ENCODE measurements at regions not wholly inside any gene's neighbourhood (a gene's known extent, or its start where the extent isn't known, plus 50 kb on each side); places are given as distances from the start of the nearest gene placed in this dataset.
A peak's percentile ranks its signal among the peaks of the same experiment; 100 is the strongest.

GRCh38 chrX:116667346-116668134, 204.8 kb upstream of the CT83 start:
- H3K9me3 Mint-ChIP-seq, result no peaks in the 10 kb centered on the region
- no peak overlapping the region for H3K4me3 Mint-ChIP-seq
- H3K36me3 Mint-ChIP-seq (ENCODE audit: low read depth), result no peaks in the 10 kb centered on the region
- peak overlapping the region; percentile 4 for H3K27ac Mint-ChIP-seq
- no peaks in the 10 kb centered on the region for H3K4me1 Mint-ChIP-seq
- H3K27me3 Mint-ChIP-seq (ENCODE audit: low read depth, poor library complexity), result no peaks in the 10 kb centered on the region
- no peak for DNase-seq
- TF ChIP-seq CTCF (IDR thresholded peaks at IDR 0.05), result no peak

- no peaks in the 10 kb centered on the region for H3K4me1 Mint-ChIP-seq
Measured at GRCh38 chrX:116657071-116657470, 194.3 kb upstream of the CT83 start.

GRCh38 chrX:116628464-116628863, 165.7 kb upstream of the CT83 start:
- no peak for TF ChIP-seq CTCF (IDR thresholded peaks at IDR 0.05)
- Mint-ChIP-seq H3K4me1 (no peaks in the 10 kb centered on the region), H3K27me3 (ENCODE audit: low read depth, poor library complexity) (no peaks in the 10 kb centered on the region), H3K36me3 (ENCODE audit: low read depth) (no peaks in the 10 kb centered on the region), H3K9me3 (peaks cover 4% of the 10 kb centered on the region), H3K4me3 (no peak overlapping the region), H3K27ac (no peak overlapping the region)
- no peak for DNase-seq

More at GRCh38 chrX:116657071-116657470, 194.3 kb upstream of the CT83 start:
- Mint-ChIP-seq H3K36me3 (ENCODE audit: low read depth) (no peaks in the 10 kb centered on the region), H3K9me3 (peaks cover 14% of the 10 kb centered on the region), H3K4me3 (no peak overlapping the region), H3K27me3 (ENCODE audit: low read depth, poor library complexity) (no peaks in the 10 kb centered on the region), H3K27ac (no peak overlapping the region)
- no peak for TF ChIP-seq CTCF (IDR thresholded peaks at IDR 0.05)
- DNase-seq, result no peak

- Mint-ChIP-seq H3K4me3 (no peak overlapping the region), H3K4me1 (no peaks in the 10 kb centered on the region), H3K36me3 (ENCODE audit: low read depth) (no peaks in the 10 kb centered on the region), H3K9me3 (no peaks in the 10 kb centered on the region), H3K27ac (no peak overlapping the region), H3K27me3 (ENCODE audit: low read depth, poor library complexity) (peaks cover 2% of the 10 kb centered on the region)
- no peak for DNase-seq
- TF ChIP-seq CTCF (IDR thresholded peaks at IDR 0.05), result no peak
Measured at GRCh38 chrX:116618546-116618945, 155.8 kb upstream of the CT83 start.

- no peak for DNase-seq
- no peak for TF ChIP-seq CTCF (IDR thresholded peaks at IDR 0.05)
- no peak overlapping the region for H3K4me3 Mint-ChIP-seq
- H3K27ac Mint-ChIP-seq, result no peak overlapping the region
- H3K27me3 Mint-ChIP-seq (ENCODE audit: low read depth, poor library complexity), result no peaks in the 10 kb centered on the region
- H3K4me1 Mint-ChIP-seq, result no peaks in the 10 kb centered on the region
- H3K9me3 Mint-ChIP-seq, result no peaks in the 10 kb centered on the region
- no peaks in the 10 kb centered on the region for H3K36me3 Mint-ChIP-seq (ENCODE audit: low read depth)
Measured at GRCh38 chrX:116607776-116608175, 145.0 kb upstream of the CT83 start.

- TF ChIP-seq CTCF (IDR thresholded peaks at IDR 0.05), result no peak
- H3K4me3 Mint-ChIP-seq, result no peak overlapping the region
Measured at GRCh38 chrX:116605576-116605975, 142.8 kb upstream of the CT83 start.

More at GRCh38 chrX:116605576-116605975, 142.8 kb upstream of the CT83 start:
- no peaks in the 10 kb centered on the region for H3K4me1 Mint-ChIP-seq
- H3K27me3 Mint-ChIP-seq (ENCODE audit: low read depth, poor library complexity), result no peaks in the 10 kb centered on the region
- no peak overlapping the region for H3K27ac Mint-ChIP-seq
- DNase-seq, result no peak
- no peaks in the 10 kb centered on the region for H3K9me3 Mint-ChIP-seq
- no peaks in the 10 kb centered on the region for H3K36me3 Mint-ChIP-seq (ENCODE audit: low read depth)

Measured in nephron progenitor cell (in vitro differentiated cells).